Colonic mucosa (tissue), 4 donors: ENCODE measurements at regions not wholly inside any gene's neighbourhood (a gene's known extent, or its start where the extent isn't known, plus 50 kb on each side); places are given as distances from the start of the nearest gene placed in this dataset.
A peak's percentile ranks its signal among the peaks of the same experiment; 100 is the strongest.

Source experiments
- DNase-seq: peaks from one replicate; pipeline ENCODE4 v3.0.0-alpha.2; 2020
- H3K27ac ChIP-seq: fragments of 200-600 bp; one replicate; pipeline ENCODE4 v1.8.0; 2021
- H3K27me3 ChIP-seq: fragments of 200-600 bp; one replicate; pipeline ENCODE4 v1.8.0; 2021
- H3K36me3 ChIP-seq: fragments of 200-600 bp; one replicate; pipeline ENCODE4 v1.8.0; 2021
- H3K4me1 ChIP-seq: fragments of 200-600 bp; one replicate; pipeline ENCODE4 v1.8.0; 2021; ENCODE audit warnings: mild to moderate bottlenecking
- H3K4me3 ChIP-seq: fragments of 200-600 bp; one replicate; pipeline ENCODE4 v1.8.0; 2021
- H3K9ac ChIP-seq, 2 donors: one replicate each; pipeline ENCODE4 v1.7.0; 2013; ENCODE audit warnings: control low read depth in 2 of 2, low read depth in 2 of 2, low read length in 2 of 2
- H3K9me3 ChIP-seq: fragments of 200-600 bp; one replicate; pipeline ENCODE4 v1.8.0; 2021
- intact Hi-C: fragments of 100-400 bp; cut with DNase I; formaldehyde crosslinking; loops from one replicate; pipeline ENCODE4 v1.14.1; 2022
- TF ChIP-seq, protein P1 (sequence below): fragments of 200-600 bp; IDR thresholded peaks from one replicate; pipeline ENCODE4 v1.8.0; 2022; ENCODE audit warnings: antibody characterized with exemption, mild to moderate bottlenecking
- donor health status: healthy.
- donor health status: DM: no; HTN: no; CAD: no.
- donor health status: DM: no; HTN: no; CAD: no.

DNA sequence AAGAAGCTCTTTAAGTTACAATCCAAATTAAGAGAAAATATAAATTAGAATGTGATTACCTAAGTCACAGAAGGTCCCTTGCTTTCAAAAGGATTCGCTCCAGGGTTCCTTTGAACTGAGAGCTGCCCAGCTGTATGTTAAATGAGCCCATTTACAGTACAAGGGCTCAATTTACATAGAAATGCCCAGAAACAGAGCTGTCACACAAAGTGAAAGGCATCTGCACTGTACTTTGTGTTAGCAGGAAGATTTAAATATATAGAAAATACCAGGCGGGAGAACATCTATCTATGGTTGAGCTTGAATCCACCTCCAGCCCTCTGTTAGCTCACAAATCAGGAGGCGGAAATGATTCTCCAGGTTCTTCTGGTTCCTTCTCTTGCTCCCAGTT is 272.9 kb downstream of the PAX3 start:
- Histone ChIP-seq H3K9ac (no peak overlapping the region), H3K27ac (no peak overlapping the region), H3K36me3 (no peaks in the 10 kb centered on the region), H3K4me1 (no peaks in the 10 kb centered on the region), H3K9me3 (no peaks in the 10 kb centered on the region), H3K4me3 (no peak overlapping the region), H3K27me3 (no peaks in the 10 kb centered on the region)
- DNase-seq, result no peak
- intact Hi-C loops, result no loop called here
- TF ChIP-seq, protein P1, sequence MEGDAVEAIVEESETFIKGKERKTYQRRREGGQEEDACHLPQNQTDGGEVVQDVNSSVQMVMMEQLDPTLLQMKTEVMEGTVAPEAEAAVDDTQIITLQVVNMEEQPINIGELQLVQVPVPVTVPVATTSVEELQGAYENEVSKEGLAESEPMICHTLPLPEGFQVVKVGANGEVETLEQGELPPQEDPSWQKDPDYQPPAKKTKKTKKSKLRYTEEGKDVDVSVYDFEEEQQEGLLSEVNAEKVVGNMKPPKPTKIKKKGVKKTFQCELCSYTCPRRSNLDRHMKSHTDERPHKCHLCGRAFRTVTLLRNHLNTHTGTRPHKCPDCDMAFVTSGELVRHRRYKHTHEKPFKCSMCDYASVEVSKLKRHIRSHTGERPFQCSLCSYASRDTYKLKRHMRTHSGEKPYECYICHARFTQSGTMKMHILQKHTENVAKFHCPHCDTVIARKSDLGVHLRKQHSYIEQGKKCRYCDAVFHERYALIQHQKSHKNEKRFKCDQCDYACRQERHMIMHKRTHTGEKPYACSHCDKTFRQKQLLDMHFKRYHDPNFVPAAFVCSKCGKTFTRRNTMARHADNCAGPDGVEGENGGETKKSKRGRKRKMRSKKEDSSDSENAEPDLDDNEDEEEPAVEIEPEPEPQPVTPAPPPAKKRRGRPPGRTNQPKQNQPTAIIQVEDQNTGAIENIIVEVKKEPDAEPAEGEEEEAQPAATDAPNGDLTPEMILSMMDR, result no peak

- Histone ChIP-seq H3K9me3 (no peaks in the 10 kb centered on the region), H3K9ac (no peak overlapping the region), H3K27ac (no peak overlapping the region), H3K4me1 (no peaks in the 10 kb centered on the region), H3K4me3 (no peak overlapping the region), H3K27me3 (no peaks in the 10 kb centered on the region), H3K36me3 (no peaks in the 10 kb centered on the region)
- DNase-seq, result no peak
- TF ChIP-seq, protein P1, result peak; percentile 43
- intact Hi-C loops, result no loop called here
Measured at GRCh38 chr2:222024932-222025880, 273.6 kb downstream of the PAX3 start.

GRCh38 chr2:222017252-222017850 is 281.4 kb downstream of the PAX3 start:
- intact Hi-C loops, result no loop called here
- Histone ChIP-seq H3K4me3 (no peak overlapping the region), H3K27ac (no peak overlapping the region), H3K27me3 (no peaks in the 10 kb centered on the region), H3K9me3 (no peaks in the 10 kb centered on the region), H3K4me1 (no peaks in the 10 kb centered on the region), H3K36me3 (no peaks in the 10 kb centered on the region), H3K9ac (no peak overlapping the region)
- DNase-seq, result no peak
- TF ChIP-seq, protein P1, result no peak

- no peak for DNase-seq
- Histone ChIP-seq H3K36me3 (no peaks in the 10 kb centered on the region), H3K9me3 (no peaks in the 10 kb centered on the region), H3K27ac (no peak overlapping the region), H3K4me3 (no peak overlapping the region), H3K27me3 (no peaks in the 10 kb centered on the region), H3K9ac (no peak overlapping the region), H3K4me1 (no peaks in the 10 kb centered on the region)
- TF ChIP-seq, protein P1, result no peak
- intact Hi-C loops, result no loop called here
Measured at GRCh38 chr2:222013889-222014288, 284.9 kb downstream of the PAX3 start.

GRCh38 chr2:222000326-222000725 is 298.5 kb downstream of the PAX3 start:
- Histone ChIP-seq H3K27me3 (no peaks in the 10 kb centered on the region), H3K9me3 (no peaks in the 10 kb centered on the region), H3K9ac (no peak overlapping the region), H3K36me3 (no peaks in the 10 kb centered on the region), H3K4me1 (no peaks in the 10 kb centered on the region), H3K27ac (no peak overlapping the region), H3K4me3 (no peak overlapping the region)
- TF ChIP-seq, protein P1, result no peak
- intact Hi-C loops, result no loop called here
- no peak for DNase-seq
